ENCODE measurements at regions not wholly inside any gene's neighbourhood (a gene's known extent, or its start where the extent isn't known, plus 50 kb on each side); places are given as distances from the start of the nearest gene placed in this dataset.

DNA sequence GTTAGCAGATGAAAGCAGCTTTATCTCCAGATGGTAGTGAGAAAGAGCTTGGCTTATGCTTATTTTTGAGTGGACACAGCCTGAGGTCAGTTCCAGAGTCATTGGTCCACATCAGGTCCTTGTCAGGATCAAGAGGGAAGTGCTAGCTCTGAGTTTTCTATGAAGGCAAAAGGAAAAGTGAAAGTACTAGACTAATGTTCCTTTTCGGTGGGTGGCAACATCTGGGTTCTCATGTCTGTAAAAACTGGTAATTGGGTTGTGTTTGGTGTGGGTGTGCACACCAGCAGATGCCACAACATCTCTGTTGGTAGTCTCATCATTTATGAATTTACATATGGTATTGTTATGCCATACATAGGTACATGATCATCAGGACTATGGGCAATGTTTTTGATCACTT lies 210.5 kb downstream of the PWWP3B start:
- peaks cover 0 to 1% (median 0%) of the 10 kb centered on the region in 7 donors for H3K9me3 Mint-ChIP-seq
- peak overlapping the region in 2 of 4 donors; percentile 56 for H3K4me3 Mint-ChIP-seq
- Histone ChIP-seq H3K4me1 (ENCODE audit: control insufficient read depth, insufficient read depth, low read length, poor library complexity, severe bottlenecking) (no peaks in the 10 kb centered on the region), H3K4me3 (ENCODE audit: low read depth, low read length) (peak overlapping the region; percentile 37), H3K9me3 (ENCODE audit: control insufficient read depth in 2 of 2, low read length in 2 of 2) (no peaks in the 10 kb centered on the region), H3K27ac (ENCODE audit: insufficient read depth, low read length, poor library complexity, severe bottlenecking) (no peak overlapping the region), H3K27me3 (ENCODE audit: control insufficient read depth, insufficient read depth, low read length) (no peaks in the 10 kb centered on the region), H3K36me3 (ENCODE audit: control insufficient read depth, insufficient read depth, low read length) (no peaks in the 10 kb centered on the region)
- peak overlapping the region in 1 of 3 donors; percentile 22 for H3K27ac Mint-ChIP-seq
- no peaks in the 10 kb centered on the region for H3K36me3 Mint-ChIP-seq
- no peaks in the 10 kb centered on the region for H3K27me3 Mint-ChIP-seq
- H3K4me1 Mint-ChIP-seq: no peaks in the 10 kb centered on the region
- ATAC-seq (ENCODE audit: low read depth in 2 of 2) (no peak), DNase-seq (peak in 1 of 3 donors; percentile 17)

GRCh38 chrX:106391284-106391911 lies 220.4 kb upstream of the RADX start:
- no peaks in the 10 kb centered on the region for H3K9me3 ChIP-seq (ENCODE audit: control insufficient read depth in 2 of 2, low read length in 2 of 2)
- H3K4me1 Mint-ChIP-seq: no peaks in the 10 kb centered on the region

GRCh38 chrX:106392346-106392745 lies 219.4 kb upstream of the RADX start:
- ATAC-seq (ENCODE audit: low read depth in 2 of 2) (no peak), DNase-seq (no peak)
- no peaks in the 10 kb centered on the region for H3K36me3 Mint-ChIP-seq
- no peaks in the 10 kb centered on the region for H3K27me3 Mint-ChIP-seq
- H3K9me3 Mint-ChIP-seq: peaks cover 0 to 2% (median 0%) of the 10 kb centered on the region in 7 donors
- H3K27me3 ChIP-seq (ENCODE audit: control insufficient read depth, insufficient read depth, low read length): no peaks in the 10 kb centered on the region
- no peak overlapping the region for H3K4me3 ChIP-seq (ENCODE audit: low read depth, low read length)
- no peaks in the 10 kb centered on the region for H3K4me1 ChIP-seq (ENCODE audit: control insufficient read depth, insufficient read depth, low read length, poor library complexity, severe bottlenecking)
- no peaks in the 10 kb centered on the region for H3K9me3 ChIP-seq (ENCODE audit: control insufficient read depth in 2 of 2, low read length in 2 of 2)
- no peak overlapping the region for H3K4me3 Mint-ChIP-seq
- no peaks in the 10 kb centered on the region for H3K36me3 ChIP-seq (ENCODE audit: control insufficient read depth, insufficient read depth, low read length)
- H3K27ac ChIP-seq (ENCODE audit: insufficient read depth, low read length, poor library complexity, severe bottlenecking): no peak overlapping the region
- H3K4me1 Mint-ChIP-seq: no peaks in the 10 kb centered on the region
- no peak overlapping the region for H3K27ac Mint-ChIP-seq

More at GRCh38 chrX:106391284-106391911, 220.4 kb upstream of the RADX start:
- Histone ChIP-seq H3K27me3 (ENCODE audit: control insufficient read depth, insufficient read depth, low read length) (no peaks in the 10 kb centered on the region), H3K36me3 (ENCODE audit: control insufficient read depth, insufficient read depth, low read length) (no peaks in the 10 kb centered on the region), H3K4me1 (ENCODE audit: control insufficient read depth, insufficient read depth, low read length, poor library complexity, severe bottlenecking) (no peaks in the 10 kb centered on the region), H3K27ac (ENCODE audit: insufficient read depth, low read length, poor library complexity, severe bottlenecking) (no peak overlapping the region), H3K4me3 (ENCODE audit: low read depth, low read length) (no peak overlapping the region)
- Mint-ChIP-seq H3K27ac (no peak overlapping the region), H3K36me3 (no peaks in the 10 kb centered on the region), H3K27me3 (no peaks in the 10 kb centered on the region), H3K9me3 (no peaks in the 10 kb centered on the region), H3K4me3 (no peak overlapping the region)
- DNase-seq (no peak), ATAC-seq (ENCODE audit: low read depth in 2 of 2) (no peak)

GRCh38 chrX:106397788-106398538 lies 213.8 kb upstream of the RADX start:
- Mint-ChIP-seq H3K27ac (no peak overlapping the region), H3K9me3 (peaks cover 0 to 5% (median 0%) of the 10 kb centered on the region in 7 donors), H3K4me3 (no peak overlapping the region), H3K27me3 (no peaks in the 10 kb centered on the region), H3K36me3 (no peaks in the 10 kb centered on the region), H3K4me1 (no peaks in the 10 kb centered on the region)
- H3K27ac ChIP-seq (ENCODE audit: insufficient read depth, low read length, poor library complexity, severe bottlenecking): no peak overlapping the region
- DNase-seq (peak in 1 of 3 donors; percentile 6), ATAC-seq (ENCODE audit: low read depth in 2 of 2) (no peak)
- H3K9me3 ChIP-seq (ENCODE audit: control insufficient read depth in 2 of 2, low read length in 2 of 2): no peaks in the 10 kb centered on the region
- H3K36me3 ChIP-seq (ENCODE audit: control insufficient read depth, insufficient read depth, low read length): no peaks in the 10 kb centered on the region
- no peaks in the 10 kb centered on the region for H3K4me1 ChIP-seq (ENCODE audit: control insufficient read depth, insufficient read depth, low read length, poor library complexity, severe bottlenecking)
- H3K4me3 ChIP-seq (ENCODE audit: low read depth, low read length): no peak overlapping the region
- no peaks in the 10 kb centered on the region for H3K27me3 ChIP-seq (ENCODE audit: control insufficient read depth, insufficient read depth, low read length)

DNA sequence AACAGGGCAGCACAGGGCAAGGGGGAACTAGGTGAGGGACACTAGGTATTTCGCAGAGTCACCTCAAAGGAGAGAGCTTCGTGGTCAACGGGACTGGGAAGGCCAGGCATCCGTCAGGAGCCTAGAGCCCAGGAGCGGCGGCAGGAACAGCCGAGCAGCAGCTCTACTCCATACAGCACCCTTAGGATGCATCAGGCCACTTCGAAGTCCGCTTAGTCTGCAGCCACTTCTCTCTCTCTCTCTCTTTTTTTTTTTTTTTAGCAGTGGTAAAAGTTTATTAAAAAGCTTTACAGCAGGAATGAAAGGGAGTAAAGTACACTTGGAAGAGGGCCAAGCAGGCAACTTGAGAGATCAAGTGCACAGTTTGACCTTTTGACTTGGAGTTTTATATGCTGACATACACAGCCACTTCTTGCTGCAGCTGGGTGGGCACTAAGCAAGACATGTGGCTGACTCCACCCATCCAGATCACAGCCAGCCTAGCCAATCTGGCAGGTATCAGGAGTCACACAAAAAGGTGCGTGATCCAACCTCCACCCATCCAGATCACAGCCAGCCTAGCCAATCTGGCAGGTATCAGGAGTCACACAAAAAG lies 209.7 kb upstream of the RADX start:
- DNase-seq (no peak), ATAC-seq (ENCODE audit: low read depth in 2 of 2) (no peak)
- Histone ChIP-seq H3K36me3 (ENCODE audit: control insufficient read depth, insufficient read depth, low read length) (no peaks in the 10 kb centered on the region), H3K4me1 (ENCODE audit: control insufficient read depth, insufficient read depth, low read length, poor library complexity, severe bottlenecking) (no peaks in the 10 kb centered on the region), H3K27me3 (ENCODE audit: control insufficient read depth, insufficient read depth, low read length) (no peaks in the 10 kb centered on the region), H3K4me3 (ENCODE audit: low read depth, low read length) (no peak overlapping the region), H3K9me3 (ENCODE audit: control insufficient read depth in 2 of 2, low read length in 2 of 2) (no peaks in the 10 kb centered on the region), H3K27ac (ENCODE audit: insufficient read depth, low read length, poor library complexity, severe bottlenecking) (no peak overlapping the region)
- no peaks in the 10 kb centered on the region for H3K36me3 Mint-ChIP-seq
- H3K27me3 Mint-ChIP-seq: no peaks in the 10 kb centered on the region
- peaks cover 0 to 5% (median 0%) of the 10 kb centered on the region in 7 donors for H3K9me3 Mint-ChIP-seq
- H3K4me3 Mint-ChIP-seq: no peak overlapping the region
- H3K4me1 Mint-ChIP-seq: peaks cover 0 to 2% (median 0%) of the 10 kb centered on the region in 4 donors
- H3K27ac Mint-ChIP-seq: no peak overlapping the region

DNA sequence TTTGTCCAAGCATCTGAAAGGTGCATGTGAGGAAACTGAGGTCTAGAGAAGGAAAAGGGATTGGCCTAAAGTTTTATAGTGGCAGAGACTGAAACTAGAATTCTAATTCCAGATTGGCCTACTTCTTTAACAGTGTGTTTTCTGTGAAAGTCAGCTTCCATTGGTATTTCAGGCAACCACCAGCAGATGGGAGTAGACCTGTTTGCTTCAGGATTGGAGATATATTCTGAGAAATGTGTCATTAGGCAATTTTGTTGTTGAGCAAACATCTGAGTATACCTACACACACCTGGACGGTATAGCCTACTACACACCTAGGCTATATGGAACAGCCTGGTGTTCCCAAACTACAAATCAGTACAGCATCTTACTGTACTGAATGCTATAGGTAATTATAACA lies 207.3 kb upstream of the RADX start:
- no peak for DNase-seq
- Mint-ChIP-seq H3K27ac (no peak overlapping the region), H3K4me1 (peaks cover 0 to 2% (median 0%) of the 10 kb centered on the region in 4 donors), H3K27me3 (no peaks in the 10 kb centered on the region), H3K36me3 (no peaks in the 10 kb centered on the region), H3K4me3 (no peak overlapping the region), H3K9me3 (peaks cover 0 to 2% (median 0%) of the 10 kb centered on the region in 7 donors)
- no peak for ATAC-seq (ENCODE audit: low read depth in 2 of 2)
- Histone ChIP-seq H3K27me3 (ENCODE audit: control insufficient read depth, insufficient read depth, low read length) (no peaks in the 10 kb centered on the region), H3K27ac (ENCODE audit: insufficient read depth, low read length, poor library complexity, severe bottlenecking) (no peak overlapping the region), H3K4me3 (ENCODE audit: low read depth, low read length) (no peak overlapping the region), H3K36me3 (ENCODE audit: control insufficient read depth, insufficient read depth, low read length) (no peaks in the 10 kb centered on the region), H3K9me3 (ENCODE audit: control insufficient read depth in 2 of 2, low read length in 2 of 2) (no peaks in the 10 kb centered on the region), H3K4me1 (ENCODE audit: control insufficient read depth, insufficient read depth, low read length, poor library complexity, severe bottlenecking) (no peaks in the 10 kb centered on the region)

DNA sequence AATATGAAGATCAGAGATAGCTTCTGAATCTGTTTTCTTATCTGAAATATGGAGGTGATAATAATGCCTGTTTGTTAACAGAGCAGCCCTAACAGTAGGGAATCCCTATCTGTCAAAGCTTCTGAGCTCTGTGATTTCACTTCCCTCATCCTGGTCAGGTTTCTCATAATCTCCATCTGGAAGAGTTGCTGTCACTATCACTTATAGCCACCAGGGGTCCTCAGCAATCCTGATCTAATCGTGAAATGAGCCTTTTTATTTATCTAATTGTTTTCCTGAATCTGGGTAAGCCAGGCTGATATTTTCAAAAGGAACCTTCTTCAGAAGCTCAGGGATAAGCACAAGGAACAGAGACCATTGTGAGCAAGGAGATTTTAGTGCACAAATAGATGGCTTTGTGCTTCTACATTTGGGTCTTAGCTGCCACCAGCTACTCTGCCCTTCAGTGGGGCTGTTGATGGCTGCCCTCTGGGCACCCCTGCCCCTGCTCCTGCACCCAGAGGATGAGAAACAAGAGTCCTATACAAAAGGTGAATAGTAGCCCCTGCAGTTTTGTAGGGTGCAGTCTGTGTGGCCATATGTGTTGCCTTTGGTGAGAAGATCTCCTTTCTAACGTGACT lies 196.4 kb upstream of the RADX start:
- no peaks in the 10 kb centered on the region for H3K27me3 ChIP-seq (ENCODE audit: control insufficient read depth, insufficient read depth, low read length)
- H3K4me3 ChIP-seq (ENCODE audit: low read depth, low read length): no peak overlapping the region
- Mint-ChIP-seq H3K4me1 (no peaks in the 10 kb centered on the region), H3K9me3 (peaks cover 0 to 4% (median 0%) of the 10 kb centered on the region in 7 donors), H3K36me3 (no peaks in the 10 kb centered on the region), H3K27ac (no peak overlapping the region), H3K27me3 (no peaks in the 10 kb centered on the region), H3K4me3 (no peak overlapping the region)
- H3K9me3 ChIP-seq (ENCODE audit: control insufficient read depth in 2 of 2, low read length in 2 of 2): no peaks in the 10 kb centered on the region
- DNase-seq (peak in 2 of 3 donors; percentile 14 to 27), ATAC-seq (ENCODE audit: low read depth in 2 of 2) (no peak)
- H3K27ac ChIP-seq (ENCODE audit: insufficient read depth, low read length, poor library complexity, severe bottlenecking): no peak overlapping the region
- H3K4me1 ChIP-seq (ENCODE audit: control insufficient read depth, insufficient read depth, low read length, poor library complexity, severe bottlenecking): no peaks in the 10 kb centered on the region
- no peaks in the 10 kb centered on the region for H3K36me3 ChIP-seq (ENCODE audit: control insufficient read depth, insufficient read depth, low read length)

All from CD4-positive, CD25-positive, alpha-beta regulatory T cell (primary cell).